ENCODE measurements at regions not wholly inside any gene's neighbourhood (a gene's known extent, or its start where the extent isn't known, plus 50 kb on each side); places are given as distances from the start of the nearest gene placed in this dataset.

- TF ChIP-seq CTCF (IDR thresholded peaks at IDR 0.05 in 2 of 3, conservative IDR thresholded peaks at IDR 0.05 in 1 of 3; ENCODE audit: borderline replicate concordance in 1 of 3, insufficient read depth in 1 of 3, low read depth in 2 of 3, low read length in 2 of 3) (no peak), SIN3A (IDR thresholded peaks at IDR 0.05; ENCODE audit: low read depth) (no peak), TCF7L2 (IDR thresholded peaks at IDR 0.05; ENCODE audit: borderline replicate concordance, extremely low read depth, insufficient read depth, insufficient read length) (no peak), POLR2AphosphoS5 (IDR thresholded peaks at IDR 0.05; ENCODE audit: low read depth, low read length) (no peak), EZH2 (IDR thresholded peaks at IDR 0.05) (no peak), REST (IDR thresholded peaks at IDR 0.05; ENCODE audit: low read depth) (no peak), EZH2phosphoT487 (IDR thresholded peaks at IDR 0.05; ENCODE audit: borderline replicate concordance) (no peak), SP1 (IDR thresholded peaks at IDR 0.05; ENCODE audit: low read depth) (no peak), POLR2A (IDR thresholded peaks at IDR 0.05; ENCODE audit: borderline replicate concordance, extremely low read depth, insufficient read depth, insufficient read length) (no peak), ZNF274 (IDR thresholded peaks at IDR 0.05; ENCODE audit: low read depth, low read length) (no peak), ZFX (IDR thresholded peaks at IDR 0.05) (no peak), ATF3 (IDR thresholded peaks at IDR 0.05) (no peak)
These were observed 148.4 kb upstream of the RIMS1 start for GRCh38 chr6:71737953-71738352.

All from HCT116 (cell line).